Head of caudate nucleus (tissue), 42 donors: ENCODE measurements at regions not wholly inside any gene's neighbourhood (a gene's known extent, or its start where the extent isn't known, plus 50 kb on each side); places are given as distances from the start of the nearest gene placed in this dataset.

Experiments used
- DNase-seq, 42 donors: peaks; one replicate each; pipeline versions ENCODE4 v3.0.0 to v3.0.0-alpha.2; 2020 to 2021; ENCODE audit warnings: mixed read lengths in 7 of 42
- intact Hi-C: fragments of 100-400 bp; cut with DNase I; formaldehyde crosslinking; loops from one replicate; pipeline ENCODE4 v1.15.0; 2022

GRCh38 chr21:20646431-20647165 is 351.6 kb upstream of the NCAM2 start:
- intact Hi-C loops: no loop called here
- DNase-seq: no peak

GRCh38 chr21:20647607-20648006 is 350.6 kb upstream of the NCAM2 start:
- no peak for DNase-seq
- intact Hi-C loops: no loop called here

GRCh38 chr21:20649231-20649630 is 349.0 kb upstream of the NCAM2 start:
- intact Hi-C loops: no loop called here
- DNase-seq: no peak

- no peak for DNase-seq
- intact Hi-C loops: no loop called here
These were observed 345.4 kb upstream of the NCAM2 start for GRCh38 chr21:20652846-20653245.

GRCh38 chr21:20661246-20661645 is 337.0 kb upstream of the NCAM2 start:
- no peak for DNase-seq
- intact Hi-C loops: no loop called here

- no peak for DNase-seq
- intact Hi-C loops: no loop called here
These were observed 336.3 kb upstream of the NCAM2 start for GRCh38 chr21:20661745-20662422.

- intact Hi-C loops: no loop called here
- no peak for DNase-seq
These were observed 335.7 kb upstream of the NCAM2 start for GRCh38 chr21:20662514-20662913.

GRCh38 chr21:20667931-20668330 is 330.3 kb upstream of the NCAM2 start:
- no peak for DNase-seq
- intact Hi-C loops: no loop called here

- intact Hi-C loops: no loop called here
- DNase-seq: no peak
These were observed 312.7 kb upstream of the NCAM2 start for GRCh38 chr21:20685475-20685874.

GRCh38 chr21:20698585-20698984 is 299.6 kb upstream of the NCAM2 start:
- no peak for DNase-seq
- intact Hi-C loops: no loop called here

- DNase-seq: no peak
- intact Hi-C loops: no loop called here
These were observed 297.0 kb upstream of the NCAM2 start for GRCh38 chr21:20701235-20701634.

GRCh38 chr21:20703112-20703767 is 295.0 kb upstream of the NCAM2 start:
- DNase-seq: no peak
- intact Hi-C loops: no loop called here

- no peak for DNase-seq
- intact Hi-C loops: no loop called here
These were observed 277.6 kb upstream of the NCAM2 start for GRCh38 chr21:20720623-20721022.

- no peak for DNase-seq
- intact Hi-C loops: no loop called here
These were observed 277.1 kb upstream of the NCAM2 start for GRCh38 chr21:20721151-20721550.

GRCh38 chr21:20728691-20729090 is 269.5 kb upstream of the NCAM2 start:
- intact Hi-C loops: no loop called here

GRCh38 chr21:20729376-20729775 is 268.8 kb upstream of the NCAM2 start:
- no peak for DNase-seq
- intact Hi-C loops: no loop called here

More at GRCh38 chr21:20728691-20729090, 269.5 kb upstream of the NCAM2 start:
- no peak for DNase-seq

GRCh38 chr21:20730441-20730840 is 267.8 kb upstream of the NCAM2 start:
- intact Hi-C loops: no loop called here
- DNase-seq: no peak

GRCh38 chr21:20735257-20735656 is 263.0 kb upstream of the NCAM2 start:
- intact Hi-C loops: no loop called here
- no peak for DNase-seq

GRCh38 chr21:20737227-20737913 is 260.8 kb upstream of the NCAM2 start:
- DNase-seq: no peak
- intact Hi-C loops: no loop called here

GRCh38 chr21:20739421-20739820 is 258.8 kb upstream of the NCAM2 start:
- intact Hi-C loops: no loop called here
- peak in 1 of 42 donors; percentile 8 for DNase-seq
